ENCODE measurements at regions not wholly inside any gene's neighbourhood (a gene's known extent, or its start where the extent isn't known, plus 50 kb on each side); places are given as distances from the start of the nearest gene placed in this dataset.

DNA sequence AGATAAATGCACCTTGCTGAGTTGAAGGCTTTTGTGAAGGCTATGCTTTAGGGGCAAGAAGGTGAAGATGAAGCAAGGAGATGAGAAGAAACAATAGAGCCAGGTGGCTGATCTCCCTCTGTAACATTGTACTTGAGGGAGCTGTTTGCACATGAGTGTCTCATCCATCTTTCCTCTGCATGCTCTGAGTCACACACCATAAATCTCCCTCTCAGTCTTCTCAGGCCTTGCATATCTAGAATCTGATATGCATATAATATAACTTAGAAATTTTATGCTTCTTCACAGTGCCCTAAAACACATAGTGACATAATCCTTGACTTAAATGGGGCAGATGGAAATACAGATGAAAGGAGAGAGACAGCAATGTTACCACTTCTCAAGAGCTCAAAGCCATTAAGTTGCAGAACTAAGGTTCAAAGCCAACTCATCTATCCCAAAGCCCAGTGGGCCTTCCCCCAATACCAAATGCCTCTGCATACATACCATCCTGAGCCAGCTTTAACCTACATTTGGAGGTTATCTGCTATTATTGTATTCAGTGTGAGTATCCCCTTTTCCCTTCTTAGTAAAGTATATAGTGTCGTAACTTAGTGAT is 62.4 kb upstream of the STXBP5 start:
- WGBS, 2 donors: 100% methylated on average over 1 of the region's 1 CpG
- Histone ChIP-seq H3K27ac (no peak overlapping the region), H3K27me3 (no peaks in the 10 kb centered on the region), H3K36me3 (no peaks in the 10 kb centered on the region), H3K4me3 (no peak overlapping the region), H3K4me1 (no peaks in the 10 kb centered on the region), H3K9me3 (no peaks in the 10 kb centered on the region)
- no peak for DNase-seq (ENCODE audit: low spot score in 2 of 2)
- no peak for TF ChIP-seq POLR2A (IDR thresholded peaks at IDR 0.05)
- TF ChIP-seq, protein P1, sequence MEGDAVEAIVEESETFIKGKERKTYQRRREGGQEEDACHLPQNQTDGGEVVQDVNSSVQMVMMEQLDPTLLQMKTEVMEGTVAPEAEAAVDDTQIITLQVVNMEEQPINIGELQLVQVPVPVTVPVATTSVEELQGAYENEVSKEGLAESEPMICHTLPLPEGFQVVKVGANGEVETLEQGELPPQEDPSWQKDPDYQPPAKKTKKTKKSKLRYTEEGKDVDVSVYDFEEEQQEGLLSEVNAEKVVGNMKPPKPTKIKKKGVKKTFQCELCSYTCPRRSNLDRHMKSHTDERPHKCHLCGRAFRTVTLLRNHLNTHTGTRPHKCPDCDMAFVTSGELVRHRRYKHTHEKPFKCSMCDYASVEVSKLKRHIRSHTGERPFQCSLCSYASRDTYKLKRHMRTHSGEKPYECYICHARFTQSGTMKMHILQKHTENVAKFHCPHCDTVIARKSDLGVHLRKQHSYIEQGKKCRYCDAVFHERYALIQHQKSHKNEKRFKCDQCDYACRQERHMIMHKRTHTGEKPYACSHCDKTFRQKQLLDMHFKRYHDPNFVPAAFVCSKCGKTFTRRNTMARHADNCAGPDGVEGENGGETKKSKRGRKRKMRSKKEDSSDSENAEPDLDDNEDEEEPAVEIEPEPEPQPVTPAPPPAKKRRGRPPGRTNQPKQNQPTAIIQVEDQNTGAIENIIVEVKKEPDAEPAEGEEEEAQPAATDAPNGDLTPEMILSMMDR (IDR thresholded peaks at IDR 0.05): no peak
- no peak for TF ChIP-seq EP300 (IDR thresholded peaks at IDR 0.05)

DNA sequence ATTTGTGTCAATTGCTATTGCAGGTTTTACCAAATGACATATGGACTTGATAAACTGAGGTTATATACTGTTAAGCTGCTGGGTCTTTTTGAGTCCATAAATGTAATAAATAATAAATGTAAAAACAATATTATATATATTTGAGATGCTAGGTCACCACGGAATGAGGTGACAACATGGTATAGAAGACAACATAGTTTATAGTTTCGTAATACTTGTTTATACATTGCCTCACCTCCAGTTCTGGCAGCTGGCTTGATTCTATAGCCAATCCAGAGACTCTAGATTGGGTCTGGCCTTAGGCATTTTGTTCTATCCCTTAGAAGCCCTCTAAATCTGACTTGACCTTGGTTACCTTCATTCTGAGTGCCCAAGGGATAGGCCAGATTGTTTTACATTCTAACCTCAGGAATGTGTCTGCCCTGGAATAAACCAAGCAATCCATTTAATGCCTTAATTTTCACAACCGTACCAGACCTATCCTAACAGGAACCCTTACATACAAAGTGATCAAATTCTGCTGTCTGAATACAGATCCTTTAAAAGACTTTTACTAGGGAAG is 61.5 kb upstream of the STXBP5 start:
- WGBS, 2 donors: 70 to 78% methylated on average over 3 of the region's 3 CpGs
- Histone ChIP-seq H3K27ac (no peak overlapping the region), H3K27me3 (no peaks in the 10 kb centered on the region), H3K36me3 (no peaks in the 10 kb centered on the region), H3K4me3 (no peak overlapping the region), H3K4me1 (no peaks in the 10 kb centered on the region), H3K9me3 (peaks cover 0 to 2% (median 0%) of the 10 kb centered on the region in 4 donors)
- DNase-seq (ENCODE audit: low spot score in 2 of 2): no peak
- TF ChIP-seq EP300 (IDR thresholded peaks at IDR 0.05): no peak

DNA sequence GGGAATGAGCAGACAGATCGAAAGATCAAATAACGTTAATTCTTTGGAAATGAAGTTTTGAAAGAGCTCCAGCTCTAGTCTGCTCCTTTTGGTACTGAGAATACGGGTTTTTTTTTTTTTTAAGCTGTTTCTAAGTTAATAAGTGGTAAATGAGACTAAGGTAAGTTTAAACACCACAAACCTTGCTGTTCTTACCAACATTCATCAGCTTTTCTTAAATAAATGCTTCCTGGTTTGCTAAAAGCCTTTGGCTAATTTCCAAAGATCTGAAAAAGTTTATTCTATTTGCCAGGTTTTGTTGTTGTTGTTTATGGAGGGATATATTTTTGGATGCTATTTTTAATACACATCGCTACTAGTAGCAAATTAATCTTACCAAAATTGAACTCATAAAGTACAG is 55.1 kb upstream of the STXBP5 start:
- TF ChIP-seq EP300 (IDR thresholded peaks at IDR 0.05) (no peak), POLR2A (IDR thresholded peaks at IDR 0.05) (no peak)
- TF ChIP-seq, protein P1 (IDR thresholded peaks at IDR 0.05): no peak
- Histone ChIP-seq H3K4me3 (no peak overlapping the region), H3K4me1 (no peaks in the 10 kb centered on the region), H3K27me3 (no peaks in the 10 kb centered on the region), H3K36me3 (no peaks in the 10 kb centered on the region), H3K27ac (no peak overlapping the region), H3K9me3 (peaks cover 0 to 3% (median 0%) of the 10 kb centered on the region in 4 donors)
- DNase-seq (ENCODE audit: low spot score in 2 of 2): no peak
- 84 to 86% methylated on average over 4 of the region's 4 CpGs for WGBS, 2 donors

DNA sequence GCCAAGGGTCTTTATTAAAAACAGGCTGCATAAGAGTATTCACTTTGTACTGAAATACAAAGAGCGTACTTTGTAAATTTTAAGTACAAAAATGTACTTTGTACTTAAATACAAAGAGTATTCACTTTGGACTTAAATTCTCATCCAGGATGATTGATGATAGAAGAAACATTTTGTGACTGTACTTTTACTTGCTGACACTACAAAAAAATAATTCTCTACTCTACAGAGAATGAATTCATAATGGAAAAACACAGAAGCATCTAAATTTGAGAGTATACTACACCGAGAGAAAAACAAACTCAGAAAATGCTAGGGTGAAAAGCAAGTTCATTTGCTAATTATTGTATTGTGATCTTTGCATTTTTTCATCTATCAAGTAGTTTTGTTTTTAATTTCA is 54.4 kb upstream of the STXBP5 start:
- Histone ChIP-seq H3K4me3 (no peak overlapping the region), H3K9me3 (peaks cover 0 to 3% (median 0%) of the 10 kb centered on the region in 4 donors), H3K27ac (no peak overlapping the region), H3K36me3 (no peaks in the 10 kb centered on the region), H3K27me3 (no peaks in the 10 kb centered on the region), H3K4me1 (no peaks in the 10 kb centered on the region)
- WGBS, 2 donors: 64 to 65% methylated on average over 2 of the region's 2 CpGs
- TF ChIP-seq POLR2A (IDR thresholded peaks at IDR 0.05): no peak
- TF ChIP-seq, protein P1 (IDR thresholded peaks at IDR 0.05): no peak
- TF ChIP-seq EP300 (IDR thresholded peaks at IDR 0.05): no peak
- DNase-seq (ENCODE audit: low spot score in 2 of 2): no peak

DNA sequence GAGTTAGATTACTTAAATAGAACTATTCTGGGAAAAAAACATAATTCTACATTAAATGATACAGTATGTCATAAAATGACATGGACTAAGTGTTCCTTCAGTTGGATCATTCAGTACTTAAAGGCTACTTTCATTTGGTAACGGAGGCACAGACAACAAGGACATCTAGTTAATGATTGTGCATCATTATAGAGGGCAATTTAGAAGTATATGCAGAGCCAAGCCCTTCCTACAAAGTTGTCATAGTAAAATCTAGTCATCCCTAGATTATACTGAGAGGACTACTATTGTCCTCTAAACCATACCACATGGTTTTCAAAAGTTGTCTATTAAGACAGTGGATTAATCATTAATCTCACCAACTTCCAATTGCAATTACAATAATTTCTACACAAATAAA is 53.9 kb upstream of the STXBP5 start:
- no peaks in the 10 kb centered on the region for H3K27me3 ChIP-seq
- peaks cover 0 to 3% (median 0%) of the 10 kb centered on the region in 4 donors for H3K9me3 ChIP-seq
- TF ChIP-seq, protein P1 (IDR thresholded peaks at IDR 0.05): no peak
- TF ChIP-seq EP300 (IDR thresholded peaks at IDR 0.05): no peak
- TF ChIP-seq POLR2A (IDR thresholded peaks at IDR 0.05): no peak
- no peaks in the 10 kb centered on the region for H3K36me3 ChIP-seq
- H3K4me3 ChIP-seq: no peak overlapping the region
- no peak overlapping the region for H3K27ac ChIP-seq
- WGBS, 2 donors: 52 to 69% methylated on average over 1 of the region's 1 CpG
- no peaks in the 10 kb centered on the region for H3K4me1 ChIP-seq
- no peak for DNase-seq (ENCODE audit: low spot score in 2 of 2)
